ENCODE measurements at regions not wholly inside any gene's neighbourhood (a gene's known extent, or its start where the extent isn't known, plus 50 kb on each side); places are given as distances from the start of the nearest gene placed in this dataset.

DNA sequence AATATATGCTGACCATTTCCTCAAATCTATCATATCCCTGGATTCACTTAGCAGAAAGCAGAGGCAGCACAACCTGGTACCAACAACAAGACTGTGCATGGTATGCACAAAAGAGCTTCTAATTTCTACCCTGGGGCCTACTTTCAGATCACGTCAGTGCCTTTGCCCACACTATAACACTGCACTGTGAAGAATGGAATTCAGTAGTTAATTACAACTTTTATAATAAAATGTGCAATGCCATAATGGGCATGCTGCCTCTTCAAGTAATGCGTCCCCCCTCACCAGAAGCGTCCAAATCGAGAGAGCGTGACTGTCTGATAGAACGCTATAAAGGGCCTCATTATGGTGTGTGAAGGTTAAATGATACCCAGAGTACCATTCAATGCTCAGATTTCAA is 328.1 kb upstream of the PKDCC start:
- no peak for DNase-seq (ENCODE audit: low read depth, low spot score)

DNA sequence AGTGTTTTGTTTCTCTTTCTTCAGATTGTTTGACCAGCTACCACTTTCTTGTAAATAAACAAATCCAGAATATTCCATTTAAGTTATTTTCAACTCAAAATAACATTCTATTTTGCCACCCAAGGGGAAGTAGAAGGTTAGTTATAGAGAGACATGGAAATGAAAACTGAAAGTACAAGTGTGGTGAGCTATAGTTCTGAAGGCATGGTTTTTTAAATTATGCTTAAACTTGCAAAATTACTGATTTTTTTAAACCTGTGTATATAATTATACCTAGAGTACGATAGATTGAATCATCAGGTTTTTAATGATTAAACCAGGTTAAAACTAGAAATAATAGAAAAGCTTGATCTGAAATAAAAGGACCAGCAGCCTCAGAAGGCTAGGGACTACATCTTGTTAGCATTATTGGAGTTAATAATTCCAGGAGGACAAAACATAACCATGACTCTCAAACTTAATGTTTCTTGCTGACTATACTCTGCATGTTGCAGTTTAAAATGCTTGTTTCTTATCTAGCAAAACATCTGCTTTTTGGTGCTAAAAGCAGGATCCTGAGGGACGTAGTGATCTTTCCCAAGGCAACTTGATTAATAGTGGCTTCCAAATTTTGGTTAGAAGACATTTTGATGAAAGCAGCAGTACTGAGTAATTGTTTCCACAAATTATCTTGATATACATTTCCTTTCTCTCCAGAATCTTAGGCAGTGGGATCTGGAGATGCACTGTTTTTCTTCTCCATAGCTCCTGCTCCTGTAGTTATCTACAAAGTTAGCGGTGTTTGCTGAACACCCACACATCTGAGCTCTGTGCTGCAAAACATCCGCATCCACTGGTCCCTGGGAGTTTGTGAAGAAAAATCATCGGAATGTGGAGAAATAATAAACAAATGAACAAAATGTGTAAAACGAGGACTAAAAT is 327.2 kb upstream of the PKDCC start:
- DNase-seq (ENCODE audit: low read depth, low spot score) = no peak

DNA sequence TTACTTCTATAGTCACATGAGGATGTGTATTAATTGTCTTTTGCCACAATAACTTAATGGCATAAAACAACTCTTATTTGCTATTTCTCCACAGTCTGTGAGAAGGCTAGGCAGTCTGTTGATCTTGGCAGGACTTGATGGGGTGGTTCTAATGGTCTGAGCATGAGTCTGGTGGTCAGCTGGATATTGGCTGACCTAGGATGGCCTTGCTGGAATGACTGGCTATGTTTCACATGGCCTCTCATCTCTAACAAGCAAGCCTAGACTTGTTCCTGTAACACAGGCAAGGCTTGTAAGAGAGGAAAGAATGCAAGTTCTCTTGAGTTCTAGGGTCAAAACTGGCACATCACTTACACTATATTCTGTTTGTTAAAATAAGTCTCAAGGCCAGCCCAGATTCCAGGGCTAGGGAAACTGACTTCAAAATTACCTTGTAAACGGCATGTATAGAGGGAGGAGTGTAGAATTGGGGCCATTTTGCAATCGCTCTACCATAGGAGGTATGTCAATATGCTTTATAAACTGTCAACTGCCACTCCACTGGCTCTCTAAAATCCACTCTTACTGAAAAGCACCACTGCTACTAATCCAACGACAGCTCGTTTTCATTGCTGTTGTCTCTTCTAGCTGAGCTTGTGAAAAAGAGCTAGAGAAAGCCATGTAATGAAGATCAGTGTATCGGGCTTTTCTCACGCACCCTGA is 325.0 kb upstream of the PKDCC start:
- DNase-seq (ENCODE audit: low read depth, low spot score) = no peak

DNA sequence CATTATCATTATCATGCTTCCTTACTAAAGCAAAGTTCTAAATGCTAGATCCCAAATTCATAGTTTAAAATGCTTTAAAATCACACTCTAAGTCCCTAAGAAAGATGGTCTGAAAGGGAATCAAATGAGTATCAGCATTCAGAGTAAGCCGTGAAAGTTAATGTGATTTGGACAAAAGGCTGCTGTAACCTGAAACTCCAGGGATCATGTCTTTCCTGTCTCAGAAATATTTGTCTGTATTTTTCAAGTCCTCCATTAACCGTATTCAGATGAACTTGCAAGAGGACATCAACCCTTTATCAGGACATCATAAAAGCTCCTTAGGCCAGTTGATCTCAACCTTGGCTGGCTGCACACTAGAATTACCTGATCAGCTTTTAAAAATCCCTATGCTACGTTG is 324.3 kb upstream of the PKDCC start:
- DNase-seq (ENCODE audit: low read depth, low spot score) = no peak

DNA sequence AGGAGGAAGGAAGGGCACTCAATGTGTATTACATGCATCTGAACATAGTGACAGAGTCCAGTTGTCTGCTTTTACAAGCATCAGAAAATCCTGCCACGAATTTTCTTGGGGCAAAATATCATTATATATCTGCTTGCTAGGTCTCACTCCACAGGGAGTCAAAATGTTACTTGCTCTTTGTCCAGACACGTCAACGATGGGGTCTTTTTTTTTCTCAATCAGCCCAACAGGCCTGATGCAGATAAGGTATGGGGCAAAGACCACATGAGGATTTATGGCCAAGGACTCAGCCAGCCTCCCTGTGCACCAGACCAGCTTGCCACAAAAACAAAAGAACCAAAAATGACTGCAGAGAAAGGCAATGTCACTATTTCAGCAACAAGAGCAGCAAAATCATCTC is 323.4 kb upstream of the PKDCC start:
- DNase-seq (ENCODE audit: low read depth, low spot score) = no peak

DNA sequence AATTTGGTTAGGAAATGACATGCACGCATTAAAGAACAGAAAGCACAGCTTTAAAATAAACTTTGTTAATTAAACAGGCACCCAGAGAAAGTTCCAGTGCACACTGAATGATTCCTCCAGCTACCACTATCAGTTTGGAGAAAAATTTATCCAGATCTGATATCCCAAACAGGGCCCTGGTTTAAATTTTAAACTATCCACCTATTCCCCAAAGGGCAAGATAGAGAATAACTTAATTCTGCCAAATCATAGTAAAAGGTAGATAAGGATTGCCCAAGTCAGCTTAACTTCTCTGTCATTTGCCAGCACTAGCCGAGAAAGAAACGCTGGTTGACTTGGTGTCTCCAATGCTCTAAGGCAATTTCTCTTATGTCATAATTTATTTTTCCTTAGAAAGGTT is 321.9 kb upstream of the PKDCC start:
- DNase-seq (ENCODE audit: low read depth, low spot score) = no peak

DNA sequence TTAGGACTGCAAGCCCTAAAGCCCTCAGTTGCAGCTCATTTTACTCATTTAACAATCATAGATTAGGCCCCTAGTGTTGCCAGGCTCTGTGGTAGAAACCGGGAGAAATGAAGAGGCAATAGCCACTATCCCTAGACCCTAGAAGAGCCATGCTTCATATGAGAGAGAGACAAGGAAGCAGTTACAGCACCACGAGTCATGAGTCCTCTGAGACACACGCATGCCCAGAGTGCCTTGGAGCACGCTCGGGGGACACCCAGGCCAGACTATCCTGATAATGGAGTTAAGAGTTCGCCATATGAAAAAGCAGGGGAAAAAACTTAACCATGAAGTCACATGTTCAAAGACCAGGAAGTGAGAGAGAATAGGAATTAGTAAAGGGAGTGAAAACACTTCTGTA is 321.5 kb upstream of the PKDCC start:
- DNase-seq (ENCODE audit: low read depth, low spot score) = no peak

DNA sequence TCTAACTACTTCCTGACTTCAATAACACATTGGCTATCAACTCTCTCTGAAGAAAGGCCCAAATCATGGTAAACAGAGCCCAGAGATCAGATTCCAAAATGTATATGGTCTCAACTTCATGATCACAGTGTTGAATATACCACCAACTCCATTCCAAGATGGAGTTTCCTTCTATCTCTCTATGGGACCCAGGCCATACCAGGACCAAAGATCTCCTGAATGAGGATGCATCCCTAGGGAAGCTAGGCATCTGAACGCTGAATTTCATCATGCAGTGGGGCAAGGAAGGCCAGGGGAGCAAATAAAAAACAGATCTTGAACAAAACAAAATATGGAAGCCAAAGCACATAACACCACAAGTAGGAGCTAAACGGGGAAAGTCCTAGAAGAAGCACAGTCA is 320.7 kb upstream of the PKDCC start:
- DNase-seq (ENCODE audit: low read depth, low spot score) = no peak

DNA sequence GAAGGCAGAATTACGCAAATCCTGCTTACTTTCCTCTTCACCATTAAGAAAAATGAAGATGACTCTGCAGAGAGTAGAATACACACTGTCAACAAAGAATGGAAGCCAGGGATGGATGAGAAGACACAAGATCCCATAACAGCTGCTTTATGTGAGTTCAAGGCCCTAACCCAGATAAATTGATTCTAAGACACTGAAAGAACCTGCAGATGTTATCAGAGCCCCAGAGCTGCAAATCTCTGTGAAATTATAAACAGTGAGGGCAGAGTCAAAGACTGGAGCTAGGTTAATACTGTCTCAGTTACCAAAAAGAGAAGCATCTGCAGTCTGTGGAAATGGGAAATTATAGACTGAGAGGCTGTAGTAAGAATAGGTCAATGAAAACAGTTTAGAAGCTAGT is 320.1 kb upstream of the PKDCC start:
- no peak for DNase-seq (ENCODE audit: low read depth, low spot score)

DNA sequence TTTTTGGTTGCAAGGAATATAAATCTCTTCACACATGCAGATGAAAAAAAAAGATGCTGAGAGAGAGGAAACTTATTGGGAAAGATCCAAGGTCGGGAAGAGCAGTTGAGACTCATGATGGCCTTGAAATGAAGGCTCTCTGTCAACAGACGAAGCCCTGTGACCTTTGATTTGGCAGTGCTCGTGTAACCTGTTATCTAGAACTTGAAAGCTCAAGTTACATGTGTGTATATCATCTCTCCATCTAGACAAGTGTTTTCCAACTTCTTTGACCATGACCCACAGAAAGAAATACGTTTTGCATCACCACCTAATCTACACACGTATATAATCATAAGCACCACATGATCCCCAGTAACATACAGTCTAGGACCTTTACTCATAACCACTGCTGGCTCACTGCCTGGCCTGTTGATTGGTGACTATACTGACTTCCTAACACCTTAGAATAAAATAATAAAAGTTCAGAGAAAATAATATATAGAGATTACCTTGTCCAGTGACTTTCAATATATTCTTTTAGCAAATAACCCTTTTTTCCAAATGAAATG is 319.0 kb upstream of the PKDCC start:
- no peak for DNase-seq (ENCODE audit: low read depth, low spot score)

DNA sequence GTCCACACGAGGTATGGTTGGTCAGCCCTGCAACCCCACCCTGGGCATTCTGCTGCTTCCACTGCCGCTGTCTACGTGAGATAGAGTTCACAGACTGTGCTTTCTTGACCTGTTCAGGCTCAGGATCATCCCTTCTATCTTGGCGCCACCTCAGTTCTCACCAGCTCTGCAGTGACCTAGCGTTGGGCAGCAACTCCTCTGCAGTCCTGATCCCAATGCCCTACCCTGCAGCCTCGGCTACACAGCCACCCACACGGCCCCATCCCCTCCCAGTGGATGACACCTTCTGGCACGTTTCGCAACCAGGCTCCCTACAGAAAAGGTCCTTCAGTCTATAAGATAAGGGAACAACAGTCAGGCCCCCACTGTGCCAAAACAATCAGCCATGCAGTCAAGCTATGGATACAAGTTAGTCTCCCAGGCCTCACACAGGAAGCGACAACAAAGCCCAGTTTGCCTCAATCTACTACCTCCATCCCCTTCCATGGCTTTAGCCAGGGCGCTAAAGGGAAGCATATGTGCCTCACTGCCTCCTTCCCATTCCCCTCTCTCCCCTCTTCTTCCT is 317.9 kb upstream of the PKDCC start:
- no peak for DNase-seq (ENCODE audit: low read depth, low spot score)

DNA sequence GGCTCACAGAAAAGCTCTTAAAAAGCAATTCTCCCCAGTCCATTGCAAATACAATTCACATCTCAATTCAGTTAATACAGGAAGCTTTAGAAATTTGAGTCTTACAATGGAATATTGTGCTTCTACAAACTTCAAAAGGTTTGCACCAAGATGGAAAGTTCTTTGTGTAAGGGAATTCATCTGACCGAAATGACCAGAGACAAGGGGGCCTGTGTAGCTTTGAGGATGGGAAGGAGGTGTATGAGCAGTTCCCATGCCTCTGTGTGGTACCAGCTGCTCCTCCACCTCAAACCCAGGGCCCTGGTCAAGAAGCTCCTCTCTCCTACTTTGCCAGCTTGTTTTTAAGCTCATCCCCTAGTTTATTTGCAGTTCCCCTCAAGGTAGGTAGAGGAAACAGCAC is 312.8 kb upstream of the PKDCC start:
- DNase-seq (ENCODE audit: low read depth, low spot score) = no peak

DNA sequence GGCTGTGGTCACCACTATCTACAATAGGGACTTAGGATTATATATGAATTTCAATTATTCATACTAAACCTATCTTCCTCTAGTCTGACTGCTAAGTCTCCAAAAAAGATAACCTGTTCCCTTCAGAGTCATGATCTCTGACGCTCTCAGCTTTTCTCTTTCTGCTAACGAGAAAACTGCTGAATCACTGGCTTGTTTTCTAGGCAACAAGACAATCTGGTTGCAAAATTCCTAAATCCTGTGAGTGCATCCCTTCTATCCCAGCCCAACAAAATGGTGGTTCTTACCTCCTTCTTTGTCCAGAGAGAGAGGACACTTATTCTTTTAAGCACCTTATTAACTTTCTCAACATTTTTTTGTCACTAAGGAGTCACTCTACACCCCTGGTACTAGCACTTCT is 312.3 kb upstream of the PKDCC start:
- no peak for DNase-seq (ENCODE audit: low read depth, low spot score)

DNA sequence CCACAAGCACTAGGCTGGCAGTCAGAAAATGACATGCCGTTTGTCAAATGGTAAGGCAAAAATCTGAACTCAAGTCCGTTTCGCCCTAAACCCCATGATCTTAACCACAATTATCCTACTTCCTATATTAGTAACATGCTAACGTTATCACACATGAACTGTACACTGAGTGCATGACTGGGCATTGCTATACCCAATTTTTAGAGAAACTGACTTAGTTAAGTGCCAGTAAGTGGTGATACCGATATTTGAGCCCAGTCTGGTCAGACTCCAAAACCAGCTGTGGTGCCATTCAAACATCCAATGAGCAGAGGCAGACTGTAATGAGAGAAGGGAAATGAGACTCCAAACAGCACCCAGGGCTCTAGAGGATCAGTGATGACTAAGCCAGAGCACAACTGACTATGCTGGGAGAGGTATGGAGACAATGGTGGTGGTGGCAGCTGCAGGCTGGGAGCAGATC is 311.7 kb upstream of the PKDCC start:
- no peak for DNase-seq (ENCODE audit: low read depth, low spot score)

DNA sequence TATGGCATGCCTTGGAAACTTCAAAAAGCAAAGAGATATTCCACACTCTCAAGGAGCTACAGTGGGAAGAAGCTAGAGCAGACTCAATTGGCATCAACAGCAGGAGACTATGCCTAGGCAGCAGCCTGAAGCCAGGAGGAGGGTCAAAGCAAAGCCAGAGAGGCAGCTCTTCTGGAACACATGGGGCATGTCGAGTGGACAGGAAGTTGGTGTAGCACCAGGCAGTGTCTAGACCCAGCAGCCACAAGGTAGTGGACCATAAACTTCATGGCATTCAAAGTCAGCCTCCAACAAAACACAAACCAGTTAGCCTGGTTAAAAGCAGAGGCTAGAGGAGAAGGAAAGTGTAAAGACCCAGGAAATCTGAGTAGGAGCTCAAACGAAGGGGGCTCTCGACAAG is 311.2 kb upstream of the PKDCC start:
- DNase-seq (ENCODE audit: low read depth, low spot score) = no peak

DNA sequence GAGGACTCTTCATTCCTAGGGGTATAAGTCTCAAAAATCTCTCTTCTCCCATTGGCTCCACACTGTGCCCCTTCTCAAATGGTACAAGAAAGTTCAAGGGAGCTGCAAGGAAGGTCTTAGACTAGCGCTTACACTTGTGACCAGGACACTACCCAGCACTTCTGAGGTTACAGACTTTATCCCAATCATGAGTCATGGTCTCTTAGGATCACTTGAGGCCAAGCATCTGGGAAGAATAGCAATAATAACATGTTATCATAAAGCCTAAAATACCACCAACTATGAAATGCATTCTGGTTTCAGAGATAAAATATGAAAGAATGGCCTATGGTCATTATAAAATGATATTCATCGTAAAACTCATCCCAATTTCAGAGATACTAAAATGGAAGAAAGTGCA is 309.9 kb upstream of the PKDCC start:
- no peak for DNase-seq (ENCODE audit: low read depth, low spot score)

DNA sequence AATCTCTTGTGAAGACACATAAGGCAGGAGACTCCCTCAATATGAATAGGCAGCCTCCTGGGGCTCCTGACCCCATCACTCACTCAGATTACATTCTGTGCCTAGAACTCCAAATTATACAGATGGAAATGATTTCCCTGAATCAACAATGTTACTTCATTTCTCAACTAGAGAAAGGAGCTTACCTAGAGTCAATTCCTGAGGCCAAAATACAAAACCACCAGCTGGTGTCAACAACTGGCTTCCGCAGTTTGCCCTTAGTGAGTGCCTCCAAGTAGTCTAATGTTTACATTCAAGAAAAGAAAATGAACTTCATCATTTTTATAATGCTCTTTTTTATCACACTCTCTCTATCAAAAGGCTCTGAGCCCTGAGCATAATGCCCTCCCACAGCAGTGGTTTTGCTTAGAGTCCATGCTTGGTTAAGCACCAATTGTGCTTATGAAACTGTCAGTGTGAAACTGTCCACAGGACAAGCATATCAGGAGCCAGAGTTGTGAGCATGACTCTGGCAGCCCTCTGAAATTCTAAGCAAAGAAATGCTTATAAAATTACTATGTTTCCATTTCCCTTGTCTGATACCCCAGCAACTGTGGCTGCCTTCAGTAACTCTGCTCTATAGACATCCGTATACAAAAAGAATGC is 305.7 kb upstream of the PKDCC start:
- DNase-seq (ENCODE audit: low read depth, low spot score) = no peak

DNA sequence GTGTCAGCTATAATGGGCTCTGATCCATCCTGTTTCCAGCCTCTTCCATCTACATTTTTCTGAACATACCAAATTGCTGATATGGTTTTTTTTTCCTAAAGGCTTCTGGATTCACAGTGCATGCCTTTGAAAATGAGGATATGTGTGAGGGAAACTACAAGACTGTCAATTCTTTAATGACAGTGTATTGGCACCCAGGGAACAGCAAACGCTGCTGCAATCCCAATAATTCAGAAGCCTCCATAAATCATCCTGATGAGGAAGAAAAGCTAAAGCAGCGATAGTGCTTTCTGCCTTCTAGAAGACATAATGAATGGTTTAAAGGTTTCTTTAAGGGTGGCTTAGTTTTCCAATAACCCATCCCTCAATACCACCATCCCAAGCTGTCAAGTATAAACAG is 304.5 kb upstream of the PKDCC start:
- DNase-seq (ENCODE audit: low read depth, low spot score) = no peak

DNA sequence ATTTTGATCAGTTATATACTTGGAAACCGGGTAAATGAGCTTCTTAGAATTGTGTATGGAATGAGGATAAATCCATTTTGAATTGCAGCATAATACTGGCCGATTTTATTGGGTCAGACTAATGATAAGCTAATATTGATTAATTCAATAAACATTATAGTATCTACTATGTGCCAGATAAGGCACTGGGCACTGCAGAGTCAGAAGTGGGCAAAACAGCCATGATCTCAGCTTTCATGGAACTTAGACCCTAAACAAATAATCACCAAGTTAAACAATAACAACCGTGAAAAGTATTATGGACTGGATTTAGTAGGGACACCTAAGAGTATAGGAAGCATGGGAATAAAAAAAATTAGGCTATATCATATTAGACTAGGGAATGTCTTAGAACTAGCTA is 297.0 kb upstream of the PKDCC start:
- no peak for DNase-seq (ENCODE audit: low read depth, low spot score)

DNA sequence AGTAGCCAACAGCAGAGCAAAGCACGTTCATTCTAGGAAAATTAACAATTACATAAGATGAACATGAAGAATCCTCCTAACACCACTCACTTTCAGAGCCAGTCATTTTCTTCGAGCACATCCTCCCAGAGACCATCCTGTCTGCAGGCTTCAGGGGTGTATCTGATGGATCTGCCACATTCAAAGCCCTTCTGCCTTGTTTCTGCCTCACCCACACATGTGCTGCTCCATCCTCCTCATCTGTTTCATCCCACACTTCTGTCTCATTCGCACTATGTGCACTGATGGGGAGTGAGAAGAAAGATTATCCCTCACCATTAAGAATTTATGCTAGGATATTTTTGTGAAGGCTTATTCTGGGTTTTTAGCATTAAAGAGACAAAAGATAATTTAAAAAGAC is 287.9 kb upstream of the PKDCC start:
- DNase-seq (ENCODE audit: low read depth, low spot score) = no peak

DNA sequence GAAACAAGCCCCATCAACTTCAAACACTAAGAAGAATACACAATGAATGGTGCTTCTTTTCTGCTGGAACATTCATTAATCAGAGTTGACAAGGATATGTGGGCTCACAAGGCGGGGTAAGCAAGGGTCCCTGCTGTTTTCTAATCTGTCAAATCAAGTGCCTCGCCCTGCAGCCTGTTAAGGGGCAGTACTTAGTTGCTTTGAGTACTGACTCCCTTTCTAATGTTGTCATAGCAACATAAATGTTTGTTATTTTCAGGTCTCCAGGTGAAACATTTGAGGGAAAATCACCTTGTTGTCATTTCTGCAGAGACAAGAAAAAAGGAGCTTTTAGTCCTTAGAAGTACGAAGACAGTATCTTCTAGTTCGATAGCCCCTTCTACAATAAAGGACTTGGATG is 284.7 kb upstream of the PKDCC start:
- no peak for DNase-seq (ENCODE audit: low read depth, low spot score)

DNA sequence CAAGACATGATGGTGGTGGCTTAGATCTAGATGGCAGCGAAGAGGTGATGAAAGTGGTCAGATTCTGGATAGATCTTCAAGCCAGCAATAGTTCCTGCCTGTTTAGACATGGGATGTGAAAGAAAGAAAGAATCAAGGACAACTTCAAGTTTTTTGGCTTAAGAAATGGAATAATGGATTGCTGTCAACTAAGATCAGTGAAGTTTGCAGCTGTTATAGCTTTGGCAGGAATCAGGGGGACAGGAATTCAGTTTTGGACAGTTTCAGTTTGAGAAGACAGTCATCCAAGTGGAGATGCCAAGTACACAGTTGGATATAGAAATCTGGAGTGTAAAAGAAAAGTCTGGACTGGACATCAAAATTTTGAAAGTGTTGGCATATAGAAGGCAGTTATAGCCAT is 283.7 kb upstream of the PKDCC start:
- DNase-seq (ENCODE audit: low read depth, low spot score) = no peak

Data from iPS DF 19.7 (cell line).